HG02623 (cell line): ENCODE measurements at regions not wholly inside any gene's neighbourhood (a gene's known extent, or its start where the extent isn't known, plus 50 kb on each side); places are given as distances from the start of the nearest gene placed in this dataset.

Experiments
- ATAC-seq: cut with Tn5 transposase; IDR thresholded peaks from one replicate; pipeline ENCODE4 v1.9.1; 2021; ENCODE audit warnings: moderate library complexity; ENCODE audit not compliant: unreplicated experiment

DNA sequence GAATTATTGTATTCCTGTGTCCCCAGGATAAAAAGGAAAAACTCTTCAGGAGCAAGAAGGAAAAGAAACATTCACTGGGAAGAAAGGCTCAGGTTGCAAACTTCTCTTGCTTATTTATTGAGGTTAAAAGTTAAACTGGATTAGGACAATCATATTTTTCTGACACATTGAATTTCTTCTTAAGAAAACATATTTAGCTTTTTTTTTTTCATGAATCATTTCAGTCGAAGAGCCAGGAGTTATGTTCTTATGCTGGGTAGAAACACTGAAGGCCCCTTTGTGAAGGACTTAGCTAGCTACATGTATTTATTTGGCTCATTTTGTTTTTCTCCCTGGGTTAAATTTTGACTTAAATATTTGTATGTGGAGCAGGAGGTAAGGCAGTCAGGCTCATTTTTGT lies 434.0 kb downstream of the KLF5 start:
- no peak for ATAC-seq

DNA sequence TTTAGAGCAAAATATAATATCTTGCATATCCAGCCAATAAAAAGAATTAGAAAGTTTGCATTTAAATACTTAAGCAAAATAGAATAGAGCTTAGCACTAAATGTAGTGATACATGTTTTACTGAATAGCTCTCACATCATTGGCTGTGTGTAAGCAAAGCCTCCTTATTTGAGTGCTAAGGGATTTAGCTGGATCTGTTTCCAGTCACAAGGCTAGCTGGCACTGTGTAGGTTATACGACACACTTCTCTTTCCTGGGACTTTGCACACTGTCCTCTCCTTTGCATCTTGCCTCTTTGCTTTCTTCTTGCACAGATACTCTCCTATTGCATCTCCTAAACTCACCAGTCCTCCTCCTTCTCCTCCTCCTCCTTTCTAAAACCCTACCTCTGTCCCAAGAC lies 423.8 kb downstream of the KLF5 start:
- ATAC-seq, result no peak

DNA sequence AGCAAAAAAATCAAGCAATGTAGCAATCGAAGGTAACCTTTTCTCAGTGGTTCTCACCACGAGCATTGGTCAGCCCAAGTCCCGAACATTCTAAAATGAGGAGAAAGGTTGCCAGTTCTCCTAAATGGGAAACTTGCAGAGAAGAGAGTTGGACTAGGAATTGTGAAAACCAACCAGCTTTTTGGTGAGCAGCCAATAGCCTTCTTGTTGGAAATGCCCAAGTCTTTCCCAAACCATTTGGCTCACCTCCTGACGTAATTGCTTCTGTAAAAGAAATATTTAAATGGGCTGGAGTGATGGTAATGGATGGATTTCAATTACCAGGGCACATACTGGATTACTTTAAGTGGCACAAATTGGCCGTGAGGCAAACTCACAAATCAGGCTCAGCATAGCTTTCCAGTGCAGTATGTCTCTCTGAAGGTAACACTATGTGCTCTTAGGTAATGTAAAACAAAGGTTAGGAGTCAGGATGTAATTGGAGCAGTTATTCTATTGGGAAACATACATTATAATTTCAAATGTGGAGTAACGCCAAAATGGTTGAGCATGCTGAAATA lies 423.2 kb downstream of the KLF5 start:
- ATAC-seq, result no peak

- no peak for ATAC-seq
These were observed 422.2 kb downstream of the KLF5 start for GRCh38 chr13:73480779-73481559.

- no peak for ATAC-seq
These were observed 421.1 kb downstream of the KLF5 start for GRCh38 chr13:73479856-73480255.

DNA sequence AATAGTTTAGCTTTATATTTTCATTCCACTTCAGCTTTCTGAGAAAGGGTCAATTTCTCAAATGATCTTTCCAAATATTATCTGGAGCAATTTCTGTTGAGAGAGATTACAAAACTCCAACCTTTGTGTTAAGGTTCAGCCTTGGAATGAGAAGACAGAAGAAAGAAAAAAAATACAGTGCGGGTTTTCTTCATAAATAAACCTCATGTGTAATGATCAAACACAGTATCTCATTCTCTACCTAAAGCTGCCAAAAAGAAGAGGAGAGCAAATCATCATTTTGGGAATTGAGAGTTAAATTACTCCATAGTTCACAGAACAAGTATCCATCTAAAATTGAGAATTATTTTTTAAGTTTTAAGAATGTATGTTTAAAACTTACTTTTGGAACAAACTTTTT lies 420.5 kb downstream of the KLF5 start:
- no peak for ATAC-seq

GRCh38 chr13:73477441-73477840 lies 418.6 kb downstream of the KLF5 start:
- no peak for ATAC-seq

GRCh38 chr13:73473016-73473415 lies 414.2 kb downstream of the KLF5 start:
- no peak for ATAC-seq

DNA sequence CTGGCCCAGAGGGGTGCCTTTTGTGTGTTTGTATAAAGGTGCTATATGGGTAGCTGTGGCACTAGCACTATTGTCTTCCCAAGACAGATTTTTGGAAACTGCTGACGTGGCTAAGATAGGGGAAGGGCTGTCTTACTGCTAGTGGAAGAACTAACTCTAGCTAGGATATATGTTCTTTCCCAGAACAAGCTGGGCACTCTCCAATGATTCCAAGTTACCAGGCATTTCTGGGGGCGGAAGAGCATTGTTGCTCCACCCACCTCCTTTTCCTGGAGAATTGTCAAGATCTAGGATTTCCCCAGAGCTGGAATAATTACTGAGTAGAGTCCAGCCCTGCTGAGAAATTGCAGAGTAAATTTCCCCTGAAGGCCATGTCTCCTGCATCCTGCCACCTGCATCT lies 408.3 kb downstream of the KLF5 start:
- no peak for ATAC-seq

DNA sequence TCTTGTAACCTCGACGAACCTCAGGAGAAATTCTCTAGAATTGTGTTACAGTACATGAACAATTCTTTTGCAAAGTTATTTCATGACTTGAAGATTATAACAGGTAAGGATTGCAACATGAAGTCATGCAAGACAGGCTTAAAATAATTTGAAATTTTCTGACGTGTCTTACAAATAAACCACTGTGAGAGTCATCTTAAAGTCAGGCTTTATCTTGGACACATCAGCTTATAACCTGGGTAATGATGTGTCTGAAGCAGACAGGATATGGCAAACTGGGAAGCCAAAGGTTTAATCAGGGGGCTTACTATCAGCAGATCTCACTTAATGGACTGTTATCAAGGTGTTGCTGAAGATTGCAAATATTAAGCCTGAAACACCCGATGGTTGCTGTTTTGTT lies 407.8 kb downstream of the KLF5 start:
- no peak for ATAC-seq

DNA sequence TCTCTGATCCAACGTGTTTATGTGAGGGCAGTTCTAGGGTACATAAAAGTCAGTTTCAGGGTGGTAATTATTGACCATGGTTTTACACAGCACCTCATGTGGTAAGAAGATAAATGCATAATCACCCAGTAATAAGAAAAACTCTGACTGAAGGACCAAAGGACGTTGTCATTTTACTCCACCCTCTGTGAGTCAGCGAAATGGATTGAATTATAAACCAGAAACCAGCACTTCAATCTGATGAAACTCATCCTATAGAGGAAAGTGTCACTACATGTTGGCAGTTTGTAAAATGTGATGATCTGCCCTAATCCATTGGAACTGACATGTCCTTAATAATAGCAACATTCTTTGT lies 406.8 kb downstream of the KLF5 start:
- ATAC-seq, result no peak

GRCh38 chr13:73464758-73465616 lies 406.2 kb downstream of the KLF5 start:
- ATAC-seq, result no peak

GRCh38 chr13:73462241-73462640 lies 403.4 kb downstream of the KLF5 start:
- ATAC-seq, result no peak

DNA sequence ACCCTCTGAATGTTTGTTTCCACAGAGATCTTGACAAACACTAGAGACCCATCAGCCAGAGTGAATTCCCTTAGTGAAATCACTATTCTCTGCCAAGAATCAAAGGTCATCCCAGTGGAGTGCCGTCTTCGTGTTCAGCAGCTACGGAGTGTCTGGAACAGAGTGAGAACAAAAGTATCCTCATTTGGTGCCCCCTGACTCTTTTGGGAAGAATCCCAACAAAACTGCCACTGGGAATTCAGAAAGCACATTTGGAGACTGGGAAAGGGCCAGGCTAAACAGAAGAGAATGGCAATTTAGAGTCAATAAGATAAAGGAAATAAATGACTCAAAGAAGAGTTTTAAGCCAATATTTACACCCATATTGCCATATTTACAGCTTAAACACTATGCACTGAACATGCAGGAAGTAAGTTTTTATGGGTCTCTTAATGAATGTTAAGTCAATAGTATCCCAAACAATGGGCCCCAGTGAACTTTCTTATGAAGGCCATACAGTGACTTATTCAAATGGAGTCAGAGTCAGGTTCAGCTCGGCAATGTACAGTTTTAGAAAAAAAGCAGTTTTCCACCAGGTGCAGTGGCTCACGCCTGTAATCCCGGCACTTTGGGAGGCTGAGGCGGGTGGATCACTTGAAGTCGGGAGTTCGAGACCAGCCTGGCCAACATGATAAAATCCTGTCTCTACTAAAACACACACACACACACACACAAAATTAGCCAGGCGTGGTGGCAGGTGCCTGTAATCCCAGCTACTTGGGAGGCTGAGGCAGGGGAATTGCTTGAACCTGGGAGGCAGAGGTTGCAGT lies 392.6 kb downstream of the KLF5 start:
- no peak for ATAC-seq

DNA sequence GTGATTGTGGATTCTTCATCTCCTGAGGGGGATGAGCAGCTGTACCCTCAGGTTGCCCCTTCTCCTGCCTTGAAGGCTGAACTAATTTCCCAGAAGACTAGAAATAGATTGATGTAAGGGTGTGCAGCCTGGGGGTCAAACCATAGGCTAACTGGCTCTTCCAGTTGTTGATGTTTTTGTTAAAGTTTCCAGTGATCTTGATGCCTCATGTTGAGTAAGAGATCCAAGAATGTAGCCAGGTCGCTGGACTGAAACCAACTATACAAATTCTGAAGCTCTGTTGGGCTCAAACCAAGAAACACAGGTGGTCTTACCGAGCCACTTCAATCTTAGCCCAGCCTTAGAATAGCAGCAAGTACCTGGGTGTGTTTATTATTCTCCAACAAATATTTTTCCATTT lies 391.8 kb downstream of the KLF5 start:
- ATAC-seq, result no peak

DNA sequence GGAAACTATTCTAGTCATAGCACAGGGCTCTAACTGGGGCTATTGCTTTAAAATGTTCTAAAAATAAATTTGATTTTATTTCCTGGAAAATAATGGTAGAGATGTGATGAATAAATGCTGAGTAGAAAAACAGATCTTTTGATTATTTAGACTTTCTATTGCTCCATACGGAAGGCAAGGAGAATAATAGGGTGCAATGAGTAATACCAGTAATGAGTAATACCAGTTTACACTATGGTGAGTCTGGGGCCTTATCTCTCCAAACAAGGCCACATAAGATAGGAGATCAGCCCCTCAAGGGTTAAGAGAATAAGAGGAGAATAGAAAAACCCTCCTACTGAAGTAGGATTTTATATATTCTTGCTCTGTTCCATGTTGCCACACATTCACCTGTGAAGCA lies 390.4 kb downstream of the KLF5 start:
- no peak for ATAC-seq

DNA sequence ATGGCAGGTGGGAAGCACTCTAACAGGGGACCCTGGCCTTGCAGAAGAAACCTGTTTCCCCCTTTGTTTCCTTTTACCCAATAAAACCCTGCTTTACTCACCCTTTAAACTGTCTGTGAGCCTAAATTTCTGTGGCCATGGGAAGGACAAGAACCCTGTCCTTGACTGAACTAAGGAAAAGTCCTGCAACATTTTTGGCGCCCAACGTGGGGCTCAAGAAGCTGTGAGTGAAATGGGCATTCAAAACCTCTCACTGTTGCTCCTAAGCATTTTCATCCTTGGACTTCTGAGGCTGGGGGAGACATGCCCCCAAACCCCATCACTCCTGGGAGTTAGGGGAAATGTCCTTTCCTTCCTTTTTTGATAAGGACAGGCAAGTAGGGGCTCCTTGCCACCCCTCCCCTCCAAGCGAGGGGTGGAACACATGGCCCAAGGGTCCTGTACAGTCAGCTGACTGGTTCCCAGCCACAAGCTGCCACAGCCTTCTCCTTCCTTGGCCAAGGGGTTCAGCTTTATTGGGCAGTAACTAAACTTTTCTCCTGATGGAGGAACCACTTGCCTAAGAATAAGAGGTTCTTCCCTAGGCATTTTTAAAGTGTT lies 381.6 kb downstream of the KLF5 start:
- no peak for ATAC-seq

GRCh38 chr13:73433890-73434289 lies 375.1 kb downstream of the KLF5 start:
- no peak for ATAC-seq

- no peak for ATAC-seq
These were observed 374.7 kb downstream of the KLF5 start for GRCh38 chr13:73433458-73433857.

DNA sequence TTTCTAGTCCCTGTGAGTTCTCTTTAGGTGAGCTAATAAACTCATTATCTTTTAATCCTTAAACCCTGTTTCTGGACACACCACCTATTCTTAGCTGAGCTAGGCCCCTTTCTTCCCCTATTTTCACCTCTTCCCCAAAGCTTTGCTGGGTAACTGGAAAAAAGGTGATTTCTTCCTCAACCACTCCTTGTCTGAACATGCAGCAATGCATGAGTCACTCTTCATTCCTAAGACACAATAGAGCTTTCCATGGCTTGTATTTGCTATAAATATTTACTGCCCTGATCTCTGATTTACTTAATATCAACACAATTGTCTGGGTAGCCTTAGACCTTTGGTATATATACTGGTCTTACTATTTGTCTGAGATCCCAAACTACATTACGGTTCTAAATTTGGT lies 370.9 kb downstream of the KLF5 start:
- ATAC-seq, result no peak

DNA sequence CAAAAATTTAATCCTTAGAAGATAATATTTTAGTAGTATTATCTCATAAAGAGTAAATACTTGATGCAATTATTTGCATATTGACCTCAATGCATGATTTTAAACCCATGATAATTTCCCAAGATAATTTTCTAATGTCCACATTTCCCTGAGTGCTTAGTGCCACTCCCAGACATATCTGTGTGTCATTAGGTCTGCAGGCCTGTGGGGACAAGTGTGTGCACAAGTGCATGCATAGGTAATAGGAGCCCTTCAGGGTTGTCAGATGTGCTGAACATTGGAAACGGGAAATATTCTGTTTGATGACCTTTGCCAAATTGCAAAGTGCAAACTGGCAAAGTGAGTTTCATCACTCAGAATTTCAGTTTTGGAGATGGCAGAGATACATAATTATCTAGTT lies 369.9 kb downstream of the KLF5 start:
- no peak for ATAC-seq
